GM12874 (cell line): ENCODE measurements at regions not wholly inside any gene's neighbourhood (a gene's known extent, or its start where the extent isn't known, plus 50 kb on each side); places are given as distances from the start of the nearest gene placed in this dataset.

Experiments
- TF ChIP-seq, protein P1 (sequence below): IDR thresholded peaks from 2 replicates; pipeline ENCODE4 v1.5.1; 2011; ENCODE audit warnings: low read depth, mild to moderate bottlenecking, control low read depth, low read length, moderate library complexity; ENCODE audit not compliant: insufficient read depth

DNA sequence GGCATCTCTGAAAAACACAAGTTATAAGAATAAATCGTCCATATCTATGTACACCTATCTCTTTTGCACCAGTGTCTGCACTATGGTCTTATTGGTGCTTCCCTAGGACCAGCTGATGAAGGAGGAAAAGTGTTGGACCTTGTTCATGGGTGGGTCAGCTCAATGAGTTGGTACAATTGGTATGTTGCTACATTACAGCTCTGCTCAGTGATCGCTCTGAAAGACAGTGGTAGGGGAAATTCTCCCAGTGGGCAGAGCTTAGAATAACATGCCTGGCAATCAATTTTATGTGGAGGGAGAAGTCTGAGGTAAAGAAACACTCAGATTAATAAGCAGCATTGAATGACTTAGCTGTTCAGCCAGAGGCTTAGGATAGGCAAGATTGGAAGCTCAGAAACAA is 138.7 kb upstream of the KL start:
- TF ChIP-seq, protein P1, sequence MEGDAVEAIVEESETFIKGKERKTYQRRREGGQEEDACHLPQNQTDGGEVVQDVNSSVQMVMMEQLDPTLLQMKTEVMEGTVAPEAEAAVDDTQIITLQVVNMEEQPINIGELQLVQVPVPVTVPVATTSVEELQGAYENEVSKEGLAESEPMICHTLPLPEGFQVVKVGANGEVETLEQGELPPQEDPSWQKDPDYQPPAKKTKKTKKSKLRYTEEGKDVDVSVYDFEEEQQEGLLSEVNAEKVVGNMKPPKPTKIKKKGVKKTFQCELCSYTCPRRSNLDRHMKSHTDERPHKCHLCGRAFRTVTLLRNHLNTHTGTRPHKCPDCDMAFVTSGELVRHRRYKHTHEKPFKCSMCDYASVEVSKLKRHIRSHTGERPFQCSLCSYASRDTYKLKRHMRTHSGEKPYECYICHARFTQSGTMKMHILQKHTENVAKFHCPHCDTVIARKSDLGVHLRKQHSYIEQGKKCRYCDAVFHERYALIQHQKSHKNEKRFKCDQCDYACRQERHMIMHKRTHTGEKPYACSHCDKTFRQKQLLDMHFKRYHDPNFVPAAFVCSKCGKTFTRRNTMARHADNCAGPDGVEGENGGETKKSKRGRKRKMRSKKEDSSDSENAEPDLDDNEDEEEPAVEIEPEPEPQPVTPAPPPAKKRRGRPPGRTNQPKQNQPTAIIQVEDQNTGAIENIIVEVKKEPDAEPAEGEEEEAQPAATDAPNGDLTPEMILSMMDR, result no peak

DNA sequence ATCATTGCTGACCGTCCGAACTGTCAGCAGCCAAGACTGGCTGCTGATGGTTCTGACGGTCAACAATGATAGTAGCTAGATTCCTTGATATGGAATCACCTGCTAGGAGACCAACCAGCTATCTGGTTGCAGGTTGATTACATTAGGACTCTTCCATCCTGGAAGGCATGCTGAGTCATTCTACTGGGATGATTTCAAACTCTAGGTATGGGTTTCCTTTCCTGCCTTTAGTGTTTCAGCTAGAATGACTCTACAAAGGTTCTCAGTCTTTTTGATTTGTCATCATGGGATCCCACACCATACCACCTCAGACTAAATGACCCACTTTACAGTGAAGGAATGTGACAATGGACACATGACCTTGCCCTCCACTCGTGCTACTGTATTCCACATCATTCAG is 138.1 kb upstream of the KL start:
- TF ChIP-seq, protein P1, result no peak

DNA sequence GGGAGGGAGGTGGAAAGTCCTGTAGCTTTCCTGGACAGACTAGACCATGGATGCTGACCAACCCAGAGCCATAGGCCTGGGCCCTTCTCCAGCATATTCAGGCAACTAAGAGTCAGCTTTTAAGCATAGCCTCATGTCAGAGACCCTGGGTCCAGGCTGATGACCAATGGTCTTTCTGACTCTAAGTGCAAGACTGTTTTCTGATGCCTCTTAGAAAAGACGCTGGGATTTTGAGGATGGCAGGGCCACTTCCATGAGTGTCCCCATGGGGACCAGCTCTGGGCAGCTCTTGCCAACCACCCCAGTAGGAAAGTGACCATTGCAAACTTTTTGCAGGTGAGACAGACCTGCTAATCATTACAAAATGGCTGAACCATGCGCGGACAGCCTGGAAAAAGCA is 135.6 kb upstream of the KL start:
- TF ChIP-seq, protein P1, result no peak

DNA sequence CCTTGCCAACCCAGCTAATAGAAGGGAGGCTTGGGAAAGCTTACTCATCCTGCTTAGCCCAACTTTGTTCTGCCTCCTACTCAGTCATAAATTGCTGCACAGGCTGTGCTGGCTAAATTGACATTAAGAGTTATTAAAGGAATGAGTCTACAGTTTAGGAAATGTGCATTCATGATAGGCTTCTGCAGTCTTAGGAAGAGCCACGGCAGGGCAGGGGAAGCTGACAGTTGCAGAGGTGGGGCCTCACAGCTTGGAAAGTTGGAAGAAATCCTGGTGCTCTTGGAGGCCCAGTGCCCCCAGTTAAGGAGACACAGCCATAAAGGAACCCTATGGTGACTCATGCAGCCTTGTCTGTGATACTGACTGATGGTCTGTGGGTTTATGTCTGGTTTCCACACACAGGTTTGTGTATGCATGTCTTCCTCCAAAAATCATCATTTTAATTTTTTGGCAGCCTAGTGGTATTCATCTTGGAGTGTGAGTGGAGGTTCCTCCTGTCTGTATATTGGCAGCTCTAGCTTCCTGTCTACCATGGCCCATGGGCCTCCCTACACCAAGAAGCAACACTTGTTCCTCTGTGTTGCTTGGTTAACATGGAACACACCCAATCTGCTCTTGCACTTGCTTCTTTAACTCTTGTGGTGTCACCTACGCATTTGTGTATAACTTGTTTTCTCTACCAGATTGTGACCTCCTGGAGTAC is 135.0 kb upstream of the KL start:
- TF ChIP-seq, protein P1, result no peak

DNA sequence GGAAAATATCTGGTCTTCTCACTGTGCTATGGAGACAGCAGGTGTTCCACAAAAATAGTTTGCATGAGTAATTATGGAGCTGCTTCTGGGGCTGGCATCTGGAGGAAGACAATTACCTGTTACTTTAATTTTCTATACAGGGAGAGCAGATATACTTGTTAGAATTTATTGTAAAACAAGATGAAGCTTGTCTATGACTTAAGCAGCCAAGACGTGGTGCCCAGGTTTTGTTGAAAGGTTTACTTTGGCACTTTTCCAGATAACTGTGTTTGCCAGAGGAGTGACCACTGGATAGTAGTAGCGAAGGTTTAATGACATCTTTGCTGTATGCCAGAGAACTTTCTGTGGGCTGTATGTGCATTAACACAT is 134.5 kb upstream of the KL start:
- TF ChIP-seq, protein P1, result no peak

DNA sequence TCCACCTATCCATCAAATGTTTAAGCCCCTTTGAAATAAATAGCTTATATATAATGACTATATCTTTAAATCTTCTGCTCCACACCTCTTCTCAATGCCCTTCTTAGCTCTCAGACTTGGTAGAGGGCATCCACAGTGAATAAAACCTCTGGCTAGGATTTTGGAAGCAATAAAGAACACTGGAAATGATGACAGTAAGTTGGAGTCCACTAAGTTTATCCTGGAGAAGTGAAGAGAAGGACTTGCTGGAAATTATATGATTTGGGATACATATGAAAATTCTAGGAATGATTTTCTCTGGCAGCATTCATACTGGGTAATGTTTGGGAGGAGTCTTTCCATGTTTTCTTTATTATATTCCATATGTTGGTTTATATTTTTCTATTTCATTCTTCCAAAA is 133.5 kb upstream of the KL start:
- TF ChIP-seq, protein P1, result no peak

DNA sequence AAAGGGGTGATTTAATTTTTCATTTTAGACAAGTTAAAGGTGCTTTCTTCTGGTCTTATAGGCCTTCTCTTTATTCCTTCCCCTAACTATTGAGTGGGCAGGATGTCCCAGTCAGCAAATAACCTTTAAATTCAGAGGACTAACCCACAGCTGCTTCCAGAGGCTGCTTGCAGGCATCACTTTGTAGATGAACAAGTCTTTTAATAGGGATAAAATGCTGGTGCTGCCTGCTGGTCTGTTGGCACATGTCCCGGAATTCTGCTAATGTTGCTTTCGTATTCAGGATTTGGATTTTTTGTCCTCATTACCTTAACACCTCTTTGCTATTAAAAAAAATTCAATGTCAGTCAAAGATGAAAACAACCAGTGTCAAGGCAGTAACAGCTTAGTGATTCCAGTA is 132.7 kb upstream of the KL start:
- TF ChIP-seq, protein P1, result no peak
